ENCODE measurements at regions not wholly inside any gene's neighbourhood (a gene's known extent, or its start where the extent isn't known, plus 50 kb on each side); places are given as distances from the start of the nearest gene placed in this dataset.

- no peaks in the 10 kb centered on the region for H3K9me3 ChIP-seq
- H3K4me1 ChIP-seq, result no peaks in the 10 kb centered on the region
- no peak overlapping the region for H3K27ac ChIP-seq
- no peaks in the 10 kb centered on the region for H3K27me3 ChIP-seq (ENCODE audit: insufficient read depth in 3 of 3, low read length in 2 of 3)
- H3K4me3 ChIP-seq, result no peak overlapping the region
- DNase-seq (no peak), ATAC-seq (no peak)
- no peak for TF ChIP-seq CTCF (IDR thresholded peaks at IDR 0.05)
- intact Hi-C loops (cut with DNase I), result no loop called here
- H3K36me3 ChIP-seq (ENCODE audit: insufficient read depth in 1 of 2, low read depth in 1 of 2), result no peaks in the 10 kb centered on the region
These were observed 328.0 kb upstream of the MDFIC2 start for GRCh38 chr3:70640481-70640880.

GRCh38 chr3:70635301-70635700 is 322.9 kb upstream of the MDFIC2 start:
- no peak for TF ChIP-seq CTCF (IDR thresholded peaks at IDR 0.05)
- ATAC-seq, result no peak
- no peak overlapping the region for H3K27ac ChIP-seq
- H3K4me3 ChIP-seq, result no peak overlapping the region
- H3K36me3 ChIP-seq (ENCODE audit: insufficient read depth in 1 of 2, low read depth in 1 of 2), result no peaks in the 10 kb centered on the region
- WGBS, 3 donors, result 49 to 69% (median 49%) methylated on average over 2 of the region's 2 CpGs
- H3K4me1 ChIP-seq, result no peaks in the 10 kb centered on the region
- DNase-seq, result no peak
- intact Hi-C loops (cut with DNase I), result no loop called here
- no peaks in the 10 kb centered on the region for H3K9me3 ChIP-seq
- H3K27me3 ChIP-seq (ENCODE audit: insufficient read depth in 3 of 3, low read length in 2 of 3), result no peaks in the 10 kb centered on the region

- TF ChIP-seq CTCF (IDR thresholded peaks at IDR 0.05), result no peak
- no peaks in the 10 kb centered on the region for H3K36me3 ChIP-seq (ENCODE audit: insufficient read depth in 1 of 2, low read depth in 1 of 2)
- H3K27me3 ChIP-seq (ENCODE audit: insufficient read depth in 3 of 3, low read length in 2 of 3), result no peaks in the 10 kb centered on the region
- no peak overlapping the region for H3K4me3 ChIP-seq
- H3K9me3 ChIP-seq, result no peaks in the 10 kb centered on the region
- 54 to 66% (median 62%) methylated on average over 4 of the region's 4 CpGs for WGBS, 3 donors
- no peak overlapping the region for H3K27ac ChIP-seq
- ATAC-seq (no peak), DNase-seq (no peak)
- intact Hi-C loops (cut with DNase I), result no loop called here
- no peaks in the 10 kb centered on the region for H3K4me1 ChIP-seq
These were observed 319.4 kb upstream of the MDFIC2 start for GRCh38 chr3:70631716-70632307.

GRCh38 chr3:70621451-70621850 is 309.0 kb upstream of the MDFIC2 start:
- intact Hi-C loops (cut with DNase I), result no loop called here
- Histone ChIP-seq H3K36me3 (ENCODE audit: insufficient read depth in 1 of 2, low read depth in 1 of 2) (no peaks in the 10 kb centered on the region), H3K4me3 (no peak overlapping the region), H3K4me1 (no peaks in the 10 kb centered on the region), H3K27me3 (ENCODE audit: insufficient read depth in 3 of 3, low read length in 2 of 3) (peaks cover 0 to 3% (median 0%) of the 10 kb centered on the region in 3 donors), H3K27ac (no peak overlapping the region), H3K9me3 (no peaks in the 10 kb centered on the region)
- ATAC-seq, result no peak
- WGBS, 3 donors, result 86 to 96% (median 86%) methylated on average over 1 of the region's 1 CpG
- TF ChIP-seq CTCF (IDR thresholded peaks at IDR 0.05), result no peak
- no peak for DNase-seq

GRCh38 chr3:70620956-70621355 is 308.5 kb upstream of the MDFIC2 start:
- H3K36me3 ChIP-seq (ENCODE audit: insufficient read depth in 1 of 2, low read depth in 1 of 2), result no peaks in the 10 kb centered on the region
- DNase-seq (no peak), ATAC-seq (no peak)
- peaks cover 0 to 3% (median 0%) of the 10 kb centered on the region in 3 donors for H3K27me3 ChIP-seq (ENCODE audit: insufficient read depth in 3 of 3, low read length in 2 of 3)
- H3K9me3 ChIP-seq, result no peaks in the 10 kb centered on the region
- TF ChIP-seq CTCF (IDR thresholded peaks at IDR 0.05), result no peak
- intact Hi-C loops (cut with DNase I), result no loop called here
- no peak overlapping the region for H3K4me3 ChIP-seq
- H3K27ac ChIP-seq, result no peak overlapping the region
- no peaks in the 10 kb centered on the region for H3K4me1 ChIP-seq
- 37 to 45% (median 44%) methylated on average over 2 of the region's 2 CpGs for WGBS, 3 donors
